ENCODE measurements at regions not wholly inside any gene's neighbourhood (a gene's known extent, or its start where the extent isn't known, plus 50 kb on each side); places are given as distances from the start of the nearest gene placed in this dataset.
"Not testable (repeated sequence)": the region's sequence is repeated elsewhere in the genome, so short reads cannot be mapped to it uniquely, and the experiment has no call there.

DNA sequence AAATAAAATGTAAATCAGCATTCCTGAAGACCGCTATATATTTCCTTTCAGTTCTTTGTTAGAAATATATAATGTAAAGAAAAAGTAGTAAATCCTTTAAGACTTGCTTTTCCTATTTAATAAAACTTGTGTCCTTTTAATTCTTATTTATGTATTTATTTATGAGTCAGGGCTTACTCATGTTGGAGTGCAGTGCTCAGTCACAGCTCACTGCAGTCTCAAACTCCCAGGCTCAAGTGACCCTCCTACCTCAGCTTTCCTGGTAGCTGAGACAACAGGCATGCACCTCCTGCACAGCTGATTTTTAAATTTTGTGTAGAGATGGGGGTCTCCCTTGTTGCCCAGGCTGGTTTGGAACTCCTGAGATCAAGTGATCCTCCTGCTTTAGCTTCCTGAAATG is 724.5 kb downstream of the ANKRD7 start:
- H3K9me3 Mint-ChIP-seq = peaks cover 6% of the 10 kb centered on the region
- H3K36me3 Mint-ChIP-seq = no peaks in the 10 kb centered on the region
- H3K4me1 Mint-ChIP-seq = no peaks in the 10 kb centered on the region
- no peaks in the 10 kb centered on the region for H3K27me3 Mint-ChIP-seq
- no peak overlapping the region for H3K4me3 Mint-ChIP-seq
- CTCF ChIA-PET = no interaction called here
- no peak overlapping the region for H3K27ac Mint-ChIP-seq
- DNase-seq = no peak

DNA sequence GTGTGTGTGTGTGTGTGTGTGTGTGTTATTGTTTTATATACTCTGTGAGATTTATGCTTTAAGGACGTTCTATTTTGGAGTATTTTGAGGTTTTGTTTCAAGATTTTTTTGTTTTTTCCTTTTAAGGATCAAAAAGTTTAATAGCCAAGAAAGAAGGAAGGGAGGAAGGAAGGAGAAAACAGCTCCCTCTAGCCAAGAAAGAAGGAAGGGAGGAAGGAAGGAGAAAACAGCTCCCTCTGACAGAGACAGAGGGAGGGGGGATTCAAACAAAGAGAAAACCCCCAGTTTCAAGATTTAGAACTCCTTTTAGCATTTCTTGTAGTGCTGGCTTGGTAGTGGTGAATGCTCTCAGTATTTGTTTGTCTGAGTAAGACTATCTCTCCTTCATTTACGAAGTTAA is 731.8 kb downstream of the ANKRD7 start:
- H3K27me3 Mint-ChIP-seq, H3K27ac Mint-ChIP-seq, CTCF ChIA-PET, H3K36me3 Mint-ChIP-seq, DNase-seq, H3K4me3 Mint-ChIP-seq, H3K4me1 Mint-ChIP-seq: not testable (repeated sequence)
- H3K9me3 Mint-ChIP-seq = peaks cover 13% of the 10 kb centered on the region

DNA sequence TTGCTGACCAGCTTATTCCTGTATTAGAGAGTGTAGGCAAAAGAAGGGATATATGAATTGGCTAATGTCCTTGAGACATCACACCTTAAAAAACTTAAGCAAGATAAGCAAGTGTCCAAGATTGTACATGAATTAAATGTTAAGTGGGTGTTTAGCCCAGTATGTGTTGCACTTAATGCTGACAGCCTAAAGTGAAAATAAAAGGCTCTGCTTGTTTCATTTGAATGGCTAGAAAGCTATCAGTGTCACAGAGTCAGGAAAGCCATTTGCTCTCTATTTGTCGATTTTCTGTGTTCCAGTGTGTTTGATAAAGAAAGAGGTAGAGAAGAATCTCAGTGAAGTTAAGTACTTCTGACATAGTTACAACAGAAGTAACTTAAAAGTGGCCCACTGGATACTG is 744.9 kb downstream of the ANKRD7 start:
- H3K4me1 Mint-ChIP-seq = no peaks in the 10 kb centered on the region
- H3K27me3 Mint-ChIP-seq = no peaks in the 10 kb centered on the region
- H3K36me3 Mint-ChIP-seq = no peaks in the 10 kb centered on the region
- H3K4me3 Mint-ChIP-seq = no peak overlapping the region
- peaks cover 2% of the 10 kb centered on the region for H3K9me3 Mint-ChIP-seq
- CTCF ChIA-PET = no interaction called here
- no peak for DNase-seq
- no peak overlapping the region for H3K27ac Mint-ChIP-seq

DNA sequence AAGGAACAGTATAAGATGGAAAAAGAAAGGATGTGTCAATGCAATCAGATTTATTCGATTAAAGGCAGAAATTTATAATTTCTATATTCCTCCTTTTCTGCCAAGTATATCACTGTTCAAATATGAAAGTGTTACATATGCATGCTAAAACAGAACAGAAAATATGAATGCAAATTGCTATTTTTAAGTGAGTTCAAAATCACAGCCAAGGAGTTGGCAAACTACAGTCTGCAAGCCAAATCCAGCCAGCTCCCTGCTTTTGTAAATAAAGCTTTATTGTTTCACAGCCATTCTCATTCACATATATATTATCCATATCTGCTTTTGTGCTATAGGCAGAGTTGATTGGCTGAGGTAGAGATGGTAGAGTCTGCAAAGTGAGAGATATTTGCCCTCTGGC is 747.2 kb downstream of the ANKRD7 start:
- Mint-ChIP-seq H3K4me1 (no peaks in the 10 kb centered on the region), H3K36me3 (no peaks in the 10 kb centered on the region), H3K4me3 (no peak overlapping the region), H3K9me3 (peaks cover 4% of the 10 kb centered on the region), H3K27me3 (no peaks in the 10 kb centered on the region), H3K27ac (no peak overlapping the region)
- no peak for DNase-seq
- CTCF ChIA-PET = no interaction called here

DNA sequence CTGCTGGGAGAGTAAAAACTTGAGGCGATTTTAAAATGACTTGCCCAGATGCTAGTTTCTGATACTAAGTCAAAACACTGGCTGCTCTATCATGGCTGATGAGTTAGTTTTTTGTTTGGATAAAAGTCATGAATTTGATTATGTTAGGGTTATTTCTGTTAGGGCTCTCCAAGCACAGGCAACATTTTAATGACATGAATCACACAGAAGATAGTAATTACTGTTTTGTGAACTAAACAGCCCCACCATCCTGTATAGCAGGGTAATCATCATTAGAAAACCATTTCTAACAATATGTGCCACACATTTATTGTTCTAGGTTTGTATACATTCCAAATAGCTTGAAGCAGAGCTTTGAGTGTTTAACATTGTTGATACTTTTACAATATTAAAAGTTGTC is 750.3 kb downstream of the ANKRD7 start:
- H3K4me3 Mint-ChIP-seq = no peak overlapping the region

DNA sequence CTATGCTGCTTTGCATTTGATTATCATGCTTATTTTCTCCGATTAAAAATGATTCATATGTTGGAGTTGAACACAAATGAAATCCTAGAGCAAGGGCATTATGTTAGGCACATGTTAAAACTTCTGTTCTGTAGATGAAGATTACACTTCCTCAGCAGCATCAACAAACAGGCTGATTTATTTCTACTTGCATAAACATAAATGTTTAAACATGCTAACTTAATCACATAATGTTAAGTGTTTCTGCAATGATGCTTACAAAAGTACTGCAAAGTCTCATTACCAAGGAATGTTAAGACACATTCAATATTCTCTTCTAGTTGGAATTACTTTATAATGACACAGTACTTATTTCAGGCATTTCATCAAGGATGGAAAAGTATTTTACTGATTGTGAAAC is 770.8 kb downstream of the ANKRD7 start:
- CTCF ChIA-PET = no interaction called here
- no peaks in the 10 kb centered on the region for H3K27me3 Mint-ChIP-seq
- no peak for DNase-seq
- H3K27ac Mint-ChIP-seq = no peak overlapping the region
- no peaks in the 10 kb centered on the region for H3K4me1 Mint-ChIP-seq
- peaks cover 4% of the 10 kb centered on the region for H3K9me3 Mint-ChIP-seq
- no peaks in the 10 kb centered on the region for H3K36me3 Mint-ChIP-seq
- H3K4me3 Mint-ChIP-seq = no peak overlapping the region

More for the DNA sequence above, 750.3 kb downstream of the ANKRD7 start:
- Mint-ChIP-seq H3K9me3 (peaks cover 2% of the 10 kb centered on the region), H3K27ac (no peak overlapping the region), H3K27me3 (no peaks in the 10 kb centered on the region), H3K36me3 (no peaks in the 10 kb centered on the region), H3K4me1 (no peaks in the 10 kb centered on the region)
- CTCF ChIA-PET = no interaction called here
- DNase-seq = no peak

DNA sequence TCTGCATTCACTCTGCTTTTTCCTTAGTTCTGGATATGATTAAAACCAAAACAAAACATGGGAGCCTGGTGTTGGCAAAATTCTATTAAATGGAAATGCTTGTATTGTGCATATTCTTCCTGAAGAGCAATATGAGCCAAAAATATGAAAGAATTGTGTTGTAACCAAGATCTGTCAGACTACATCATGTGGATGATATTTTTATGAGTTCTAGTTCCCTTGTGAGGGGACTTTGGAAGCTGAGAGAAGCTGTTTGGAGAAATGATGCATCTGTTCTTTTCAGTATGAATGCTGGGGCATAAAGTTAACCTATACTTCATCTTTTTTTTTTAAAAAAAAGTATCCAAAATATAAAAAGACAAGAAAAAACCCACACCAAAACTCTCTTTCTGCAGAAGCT is 782.7 kb downstream of the ANKRD7 start:
- Mint-ChIP-seq H3K4me3 (no peak overlapping the region), H3K27me3 (no peaks in the 10 kb centered on the region), H3K9me3 (peaks cover 5% of the 10 kb centered on the region), H3K36me3 (no peaks in the 10 kb centered on the region), H3K4me1 (no peaks in the 10 kb centered on the region), H3K27ac (no peak overlapping the region)
- no peak for DNase-seq
- CTCF ChIA-PET = no interaction called here

DNA sequence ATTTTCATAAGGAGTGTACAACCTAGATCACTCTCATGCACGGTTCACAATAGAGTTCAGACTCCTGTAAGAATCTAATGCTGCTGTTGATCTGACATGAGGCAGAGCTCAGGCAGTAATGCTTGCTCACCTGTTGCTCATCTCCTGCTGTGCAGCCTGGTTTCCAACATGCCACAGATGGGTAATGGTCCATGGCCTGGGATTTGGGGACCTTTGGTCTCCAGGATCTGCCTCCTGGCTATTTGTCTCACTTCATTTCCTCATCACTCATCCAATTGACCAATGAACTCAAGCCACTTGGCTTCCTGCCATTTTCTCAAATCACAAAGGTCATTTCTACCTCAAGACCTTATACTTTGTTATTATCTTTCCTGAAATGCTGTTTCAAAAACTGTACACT is 786.1 kb downstream of the ANKRD7 start:
- CTCF ChIA-PET = no interaction called here
- H3K36me3 Mint-ChIP-seq = no peaks in the 10 kb centered on the region
- no peak for DNase-seq
- H3K27ac Mint-ChIP-seq = no peak overlapping the region
- H3K9me3 Mint-ChIP-seq = peaks cover 5% of the 10 kb centered on the region
- no peak overlapping the region for H3K4me3 Mint-ChIP-seq
- H3K4me1 Mint-ChIP-seq = no peaks in the 10 kb centered on the region
- H3K27me3 Mint-ChIP-seq = no peaks in the 10 kb centered on the region

DNA sequence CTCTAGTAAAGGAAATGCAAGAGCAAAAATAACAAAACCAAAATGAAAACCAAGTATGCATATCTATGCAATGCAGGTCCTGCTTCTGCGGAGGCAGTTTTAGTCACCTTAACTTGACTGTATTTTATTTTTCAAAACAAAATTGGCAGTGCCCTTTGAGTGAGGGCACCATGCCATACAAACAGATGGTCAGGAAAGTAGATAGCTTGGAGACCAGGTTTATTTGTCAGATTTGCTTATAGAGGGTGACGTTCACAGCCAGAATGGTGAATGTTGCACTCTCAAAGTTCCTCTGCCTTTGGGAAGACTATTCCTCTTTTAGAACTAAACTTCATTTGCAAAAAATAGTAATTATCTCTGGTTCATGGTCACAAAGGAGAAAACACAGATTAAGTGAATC is 801.9 kb downstream of the ANKRD7 start:
- no peak for DNase-seq
- H3K27ac Mint-ChIP-seq = no peak overlapping the region
- no peak overlapping the region for H3K4me3 Mint-ChIP-seq
- H3K27me3 Mint-ChIP-seq = no peaks in the 10 kb centered on the region
- peaks cover 11% of the 10 kb centered on the region for H3K9me3 Mint-ChIP-seq
- no peaks in the 10 kb centered on the region for H3K4me1 Mint-ChIP-seq
- CTCF ChIA-PET = no interaction called here
- no peaks in the 10 kb centered on the region for H3K36me3 Mint-ChIP-seq

DNA sequence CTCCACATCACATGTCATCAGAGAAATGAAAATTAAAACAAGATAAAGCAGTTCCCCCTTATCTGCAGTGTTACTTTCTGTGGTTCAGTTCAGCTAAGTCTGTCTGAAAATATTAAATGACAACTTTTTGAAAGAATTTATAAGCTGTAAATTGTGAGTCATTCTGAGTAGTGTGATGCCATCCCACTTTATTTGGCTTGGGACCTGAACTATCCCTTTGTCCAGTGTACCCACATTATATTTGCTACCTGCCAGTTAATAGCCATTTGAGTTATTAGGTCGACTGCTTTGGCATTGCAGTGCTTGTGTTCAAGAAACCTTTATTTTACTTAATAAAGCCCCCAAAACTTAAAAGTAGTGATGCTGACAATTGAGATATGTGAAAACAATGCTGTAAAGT is 804.2 kb downstream of the ANKRD7 start:
- Mint-ChIP-seq H3K4me3 (no peak overlapping the region), H3K4me1 (no peaks in the 10 kb centered on the region), H3K27me3 (no peaks in the 10 kb centered on the region), H3K27ac (no peak overlapping the region), H3K36me3 (no peaks in the 10 kb centered on the region), H3K9me3 (peaks cover 11% of the 10 kb centered on the region)
- no peak for DNase-seq
- CTCF ChIA-PET = no interaction called here

DNA sequence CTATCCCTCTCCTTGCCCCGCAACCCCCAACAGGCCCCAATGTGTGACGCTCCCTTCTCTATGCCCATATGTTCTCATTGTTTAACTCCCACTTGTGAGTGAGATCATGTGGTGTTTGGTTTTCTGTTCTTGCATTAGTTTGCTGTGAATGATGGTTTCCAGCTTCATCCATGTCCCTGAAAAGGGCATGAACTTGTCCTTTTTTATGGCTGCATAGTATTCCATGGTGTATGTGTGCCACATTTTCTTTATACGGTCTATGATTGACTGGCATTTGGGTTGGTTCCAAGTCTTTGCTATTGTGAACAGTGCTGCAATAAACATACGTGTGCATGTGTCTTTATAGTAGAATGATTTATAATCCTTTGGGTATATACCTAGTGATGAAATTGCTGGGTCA is 807.6 kb downstream of the ANKRD7 start:
- CTCF ChIA-PET, H3K36me3 Mint-ChIP-seq: not testable (repeated sequence)
- H3K9me3 Mint-ChIP-seq = peaks cover 14% of the 10 kb centered on the region

DNA sequence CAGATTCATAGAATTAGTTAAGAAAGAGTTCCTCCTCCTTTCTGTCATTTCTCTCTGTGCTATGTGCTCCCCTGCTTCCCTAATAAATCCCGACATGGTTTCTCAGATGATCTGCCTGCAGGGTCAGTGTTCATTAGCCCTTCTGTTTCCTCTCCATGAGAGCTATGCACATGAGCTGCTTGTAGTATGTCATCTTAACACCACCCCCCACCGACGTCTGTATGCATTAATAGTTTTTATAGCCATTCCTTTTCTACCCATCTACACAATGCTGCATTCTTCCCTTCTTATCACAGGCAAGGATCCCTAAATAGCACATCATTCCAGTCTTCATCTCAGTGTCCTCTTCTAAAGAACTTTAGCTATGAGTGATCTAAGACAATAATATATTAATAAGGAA is 809.1 kb downstream of the ANKRD7 start:
- Mint-ChIP-seq H3K27ac (no peak overlapping the region), H3K4me1 (no peaks in the 10 kb centered on the region), H3K36me3 (no peaks in the 10 kb centered on the region), H3K4me3 (no peak overlapping the region), H3K9me3 (peaks cover 14% of the 10 kb centered on the region), H3K27me3 (no peaks in the 10 kb centered on the region)
- CTCF ChIA-PET = no interaction called here
- DNase-seq = no peak

More for the DNA sequence above, 807.6 kb downstream of the ANKRD7 start:
- DNase-seq, H3K4me1 Mint-ChIP-seq, H3K27me3 Mint-ChIP-seq, H3K27ac Mint-ChIP-seq, H3K4me3 Mint-ChIP-seq: not testable (repeated sequence)

DNA sequence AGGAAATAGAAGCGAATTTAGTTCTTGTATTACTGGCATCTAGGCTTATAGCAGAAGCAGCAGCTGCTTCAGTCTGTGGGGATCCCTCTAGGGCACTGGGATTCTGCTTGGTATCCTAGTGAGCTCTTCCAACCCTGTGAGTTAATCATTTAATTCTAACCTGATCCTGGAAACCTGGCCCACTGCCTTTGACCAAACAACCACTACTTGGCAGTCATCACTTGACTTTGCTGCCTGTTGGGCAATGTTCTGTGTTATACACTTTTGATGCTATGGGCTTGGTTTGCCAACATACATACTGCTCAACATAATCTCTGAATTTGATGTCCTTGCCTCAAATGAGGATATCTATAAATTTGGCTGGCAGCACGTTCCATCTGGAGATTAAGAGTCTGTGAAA is 813.4 kb downstream of the ANKRD7 start:
- no peak for DNase-seq
- H3K4me1 Mint-ChIP-seq = no peaks in the 10 kb centered on the region
- CTCF ChIA-PET = no interaction called here
- H3K27ac Mint-ChIP-seq = no peak overlapping the region
- no peak overlapping the region for H3K4me3 Mint-ChIP-seq
- no peaks in the 10 kb centered on the region for H3K27me3 Mint-ChIP-seq
- H3K36me3 Mint-ChIP-seq = no peaks in the 10 kb centered on the region
- peaks cover 15% of the 10 kb centered on the region for H3K9me3 Mint-ChIP-seq

DNA sequence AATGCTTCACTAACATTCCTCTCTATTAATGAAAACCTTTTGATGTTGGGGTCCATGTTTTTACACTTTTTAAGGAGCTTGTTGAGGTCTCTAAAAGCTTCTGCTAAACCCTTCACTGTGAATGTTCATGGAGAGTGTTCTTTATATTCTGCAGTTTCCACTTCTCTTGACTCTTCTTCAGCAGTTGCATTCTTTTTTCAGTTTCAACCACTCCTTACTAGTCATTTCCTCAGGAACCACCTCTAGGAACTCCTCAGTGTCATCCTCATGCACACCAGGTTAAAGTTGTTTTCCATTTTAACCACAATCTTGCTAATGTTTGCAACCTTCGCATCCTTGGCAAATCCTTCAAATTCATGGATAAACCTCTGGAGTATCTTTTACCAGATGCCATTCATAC is 821.6 kb downstream of the ANKRD7 start:
- no peak overlapping the region for H3K27ac Mint-ChIP-seq
- peaks cover 4% of the 10 kb centered on the region for H3K9me3 Mint-ChIP-seq
- no peak for DNase-seq
- H3K27me3 Mint-ChIP-seq = no peaks in the 10 kb centered on the region
- CTCF ChIA-PET = no interaction called here
- no peaks in the 10 kb centered on the region for H3K4me1 Mint-ChIP-seq
- H3K4me3 Mint-ChIP-seq = no peak overlapping the region
- H3K36me3 Mint-ChIP-seq = no peaks in the 10 kb centered on the region

DNA sequence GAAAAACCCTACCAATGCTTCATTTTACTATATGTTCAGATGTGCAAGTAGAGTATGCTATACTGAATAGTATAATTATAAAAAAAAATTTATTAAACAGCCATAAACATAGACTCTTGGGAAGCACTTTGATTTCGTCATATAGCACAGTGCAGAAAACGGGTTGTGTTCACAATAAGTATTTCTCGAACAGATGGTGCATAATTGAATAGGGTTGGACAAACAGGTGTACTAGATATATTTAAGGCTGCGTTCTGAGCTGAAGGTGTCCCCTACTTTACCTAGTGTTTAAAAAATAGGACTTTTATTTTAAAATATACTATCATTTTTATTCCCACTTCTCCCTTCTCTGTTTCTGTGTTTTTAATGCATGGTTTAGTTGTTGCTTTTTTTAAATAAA is 841.5 kb downstream of the ANKRD7 start:
- Mint-ChIP-seq H3K9me3 (peaks cover 4% of the 10 kb centered on the region), H3K27me3 (no peaks in the 10 kb centered on the region), H3K27ac (no peak overlapping the region), H3K36me3 (no peaks in the 10 kb centered on the region), H3K4me3 (no peak overlapping the region), H3K4me1 (no peaks in the 10 kb centered on the region)
- no peak for DNase-seq
- CTCF ChIA-PET = no interaction called here

DNA sequence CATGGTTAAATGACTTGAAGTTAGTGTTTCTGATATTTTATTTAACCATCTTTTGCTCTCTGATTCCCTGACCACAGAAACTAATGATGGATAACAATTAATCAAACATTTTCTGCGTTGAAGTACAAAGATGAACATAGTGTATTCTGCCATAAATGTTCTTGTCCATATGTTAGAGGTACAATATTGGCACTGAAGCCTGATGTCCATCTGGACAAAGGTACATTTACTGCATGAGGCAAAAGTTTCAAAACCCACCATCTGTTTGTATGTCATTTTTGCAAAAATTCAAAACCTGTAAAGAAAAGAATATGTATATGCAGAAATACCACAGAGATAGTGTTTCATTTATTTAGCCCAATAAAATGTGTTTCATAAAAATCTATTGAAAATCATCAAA is 861.5 kb downstream of the ANKRD7 start:
- H3K9me3 Mint-ChIP-seq = peaks cover 14% of the 10 kb centered on the region
- DNase-seq = no peak
- H3K36me3 Mint-ChIP-seq = no peaks in the 10 kb centered on the region
- H3K4me3 Mint-ChIP-seq = no peak overlapping the region
- CTCF ChIA-PET = no interaction called here
- H3K4me1 Mint-ChIP-seq = no peaks in the 10 kb centered on the region
- H3K27me3 Mint-ChIP-seq = no peaks in the 10 kb centered on the region
- H3K27ac Mint-ChIP-seq = no peak overlapping the region

Data from activated naive CD4-positive, alpha-beta T cell treated with anti-CD3 and anti-CD28 coated beads, Interleukin-2, amount 10 ng/mL, durations not matched to agents 7 days and 5 days (primary cell).